OCI-LY3 (cell line): ENCODE measurements at regions not wholly inside any gene's neighbourhood (a gene's known extent, or its start where the extent isn't known, plus 50 kb on each side); places are given as distances from the start of the nearest gene placed in this dataset.

ENCODE experiments used
- EZH2phosphoT487 ChIP-seq: fragments of 200-600 bp; shearing (Covaris generic); IDR thresholded peaks from 2 replicates; pipeline ENCODE4 v1.6.1; 2018; ENCODE audit warnings: antibody characterized with exemption, mixed run types, low read depth
- TF ChIP-seq, protein P1 (sequence below): fragments of 200-600, 300-600 bp; sonication (generic); IDR thresholded peaks from 2 replicates; pipeline ENCODE4 v1.5.1; 2014; ENCODE audit warnings: antibody characterized with exemption, low read length, low read depth

DNA sequence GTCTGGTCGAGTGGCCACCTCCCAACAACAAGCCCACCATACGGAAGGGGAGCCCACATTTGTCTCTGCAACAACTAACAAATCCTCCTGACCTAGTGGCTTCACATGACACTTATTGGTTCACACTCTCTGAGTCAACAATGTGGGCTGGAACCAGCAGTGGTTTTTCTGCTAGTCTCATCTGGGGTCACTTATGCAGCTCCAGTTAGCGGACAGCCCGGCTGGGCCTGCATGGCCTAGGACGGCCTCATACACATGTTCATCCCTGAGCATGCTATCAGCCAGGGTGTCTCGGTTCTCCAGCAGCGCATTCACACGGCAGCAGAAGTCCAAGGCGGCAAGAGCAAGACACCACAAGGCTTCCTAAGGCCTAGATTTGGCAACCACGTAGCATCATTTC, 281.7 kb downstream of the XXYLT1 start:
- TF ChIP-seq, protein P1, sequence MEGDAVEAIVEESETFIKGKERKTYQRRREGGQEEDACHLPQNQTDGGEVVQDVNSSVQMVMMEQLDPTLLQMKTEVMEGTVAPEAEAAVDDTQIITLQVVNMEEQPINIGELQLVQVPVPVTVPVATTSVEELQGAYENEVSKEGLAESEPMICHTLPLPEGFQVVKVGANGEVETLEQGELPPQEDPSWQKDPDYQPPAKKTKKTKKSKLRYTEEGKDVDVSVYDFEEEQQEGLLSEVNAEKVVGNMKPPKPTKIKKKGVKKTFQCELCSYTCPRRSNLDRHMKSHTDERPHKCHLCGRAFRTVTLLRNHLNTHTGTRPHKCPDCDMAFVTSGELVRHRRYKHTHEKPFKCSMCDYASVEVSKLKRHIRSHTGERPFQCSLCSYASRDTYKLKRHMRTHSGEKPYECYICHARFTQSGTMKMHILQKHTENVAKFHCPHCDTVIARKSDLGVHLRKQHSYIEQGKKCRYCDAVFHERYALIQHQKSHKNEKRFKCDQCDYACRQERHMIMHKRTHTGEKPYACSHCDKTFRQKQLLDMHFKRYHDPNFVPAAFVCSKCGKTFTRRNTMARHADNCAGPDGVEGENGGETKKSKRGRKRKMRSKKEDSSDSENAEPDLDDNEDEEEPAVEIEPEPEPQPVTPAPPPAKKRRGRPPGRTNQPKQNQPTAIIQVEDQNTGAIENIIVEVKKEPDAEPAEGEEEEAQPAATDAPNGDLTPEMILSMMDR: no peak
- no peak for TF ChIP-seq EZH2phosphoT487
